GM21515 (cell line): ENCODE measurements at regions not wholly inside any gene's neighbourhood (a gene's known extent, or its start where the extent isn't known, plus 50 kb on each side); places are given as distances from the start of the nearest gene placed in this dataset.

Source experiments
- ATAC-seq: cut with Tn5 transposase; IDR thresholded peaks from one replicate; pipeline ENCODE4 v1.9.1; 2021; ENCODE audit not compliant: unreplicated experiment

GRCh38 chr2:83584672-83585071 lies 874.4 kb downstream of the SUCLG1 start:
- no peak for ATAC-seq

- ATAC-seq, result no peak
These were observed 876.5 kb downstream of the SUCLG1 start for GRCh38 chr2:83582589-83582988.

- no peak for ATAC-seq
These were observed 879.6 kb downstream of the SUCLG1 start for GRCh38 chr2:83579507-83579906.

- no peak for ATAC-seq
These were observed 880.7 kb downstream of the SUCLG1 start for GRCh38 chr2:83578405-83578804.

- ATAC-seq, result no peak
These were observed 884.5 kb downstream of the SUCLG1 start for GRCh38 chr2:83574614-83575013.

- ATAC-seq, result no peak
These were observed 886.0 kb downstream of the SUCLG1 start for GRCh38 chr2:83573060-83573459.

- ATAC-seq, result no peak
These were observed 886.7 kb downstream of the SUCLG1 start for GRCh38 chr2:83572400-83572799.

- ATAC-seq, result no peak
These were observed 891.5 kb downstream of the SUCLG1 start for GRCh38 chr2:83567551-83567950.

- no peak for ATAC-seq
These were observed 893.5 kb downstream of the SUCLG1 start for GRCh38 chr2:83565626-83566025.

- ATAC-seq, result no peak
These were observed 893.9 kb downstream of the SUCLG1 start for GRCh38 chr2:83565181-83565580.

- ATAC-seq, result no peak
These were observed 897.5 kb downstream of the SUCLG1 start for GRCh38 chr2:83561592-83561991.

GRCh38 chr2:83536556-83536955 lies 922.5 kb downstream of the SUCLG1 start:
- no peak for ATAC-seq

GRCh38 chr2:83534416-83534815 lies 924.7 kb downstream of the SUCLG1 start:
- ATAC-seq, result no peak

GRCh38 chr2:83531206-83531826 lies 927.8 kb downstream of the SUCLG1 start:
- no peak for ATAC-seq

- no peak for ATAC-seq
These were observed 930.3 kb downstream of the SUCLG1 start for GRCh38 chr2:83528767-83529166.

GRCh38 chr2:83522891-83523493 lies 936.1 kb downstream of the SUCLG1 start:
- no peak for ATAC-seq

GRCh38 chr2:83517727-83518368 lies 941.2 kb downstream of the SUCLG1 start:
- ATAC-seq, result no peak

- no peak for ATAC-seq
These were observed 942.6 kb downstream of the SUCLG1 start for GRCh38 chr2:83516503-83516902.

GRCh38 chr2:83487451-83487850 lies 971.6 kb downstream of the SUCLG1 start:
- ATAC-seq, result no peak

GRCh38 chr2:83481436-83481835 lies 977.6 kb downstream of the SUCLG1 start:
- no peak for ATAC-seq

GRCh38 chr2:83478037-83478436 lies 981.0 kb downstream of the SUCLG1 start:
- ATAC-seq, result no peak

- ATAC-seq, result no peak
These were observed 983.7 kb downstream of the SUCLG1 start for GRCh38 chr2:83475371-83475770.

- no peak for ATAC-seq
These were observed 987.4 kb downstream of the SUCLG1 start for GRCh38 chr2:83471655-83472054.
